WTC11 (cell line): ENCODE measurements at regions not wholly inside any gene's neighbourhood (a gene's known extent, or its start where the extent isn't known, plus 50 kb on each side); places are given as distances from the start of the nearest gene placed in this dataset.

Experiments used
- ATAC-seq: fragments of 200-7000 bp; cut with Tn5 transposase; 2 replicates; pipeline ENCODE4 v1.10.0; 2021; ENCODE audit warnings: mild to moderate bottlenecking, moderate library complexity
- CTCF ChIA-PET: fragments of 300-600 bp; sonication (Branson Sonifier 250); formaldehyde crosslinking; loops from one replicate; lab custom pipeline; 2021; ENCODE audit warnings: antibody characterized with exemption; lab: Charles Lee
- POLR2A ChIA-PET: fragments of 350-600 bp; sonication (Branson Sonifier 250); formaldehyde crosslinking; loops from one replicate; lab custom pipeline; 2021; ENCODE audit warnings: antibody characterized with exemption; lab: Charles Lee
- DNase-seq: peaks from one replicate; pipeline ENCODE4 v3.0.0; 2021; ENCODE audit warnings: low spot score
- H3K27ac Mint-ChIP-seq: 2 replicates; pipeline ENCODE4 v1.8.0; 2021; ENCODE audit warnings: mixed read lengths
- H3K27me3 Mint-ChIP-seq: 2 replicates; pipeline ENCODE4 v1.8.0; 2021; ENCODE audit warnings: low read depth, mild to moderate bottlenecking, moderate library complexity, mixed read lengths
- H3K36me3 Mint-ChIP-seq: 2 replicates; pipeline ENCODE4 v1.8.0; 2021; ENCODE audit warnings: mixed read lengths
- H3K4me1 Mint-ChIP-seq: 2 replicates; pipeline ENCODE4 v1.8.0; 2022; ENCODE audit warnings: mixed read lengths
- H3K4me3 Mint-ChIP-seq: 2 replicates; pipeline ENCODE4 v1.8.0; 2021; ENCODE audit warnings: mild to moderate bottlenecking, moderate library complexity, mixed read lengths
- H3K9me3 Mint-ChIP-seq: 2 replicates; pipeline ENCODE4 v1.8.0; 2021; ENCODE audit warnings: mixed read lengths
- ERG ChIP-seq: fragments of 250-450 bp; sonication (Bioruptor Pico); IDR thresholded peaks from 2 replicates; pipeline ENCODE4 v1.8.0; 2021; ENCODE audit warnings: mild to moderate bottlenecking
- FOXP1 ChIP-seq: sonication (generic); formaldehyde crosslinking; IDR thresholded peaks from 2 replicates; pipeline ENCODE4 v1.8.0; 2022; ENCODE audit warnings: missing genetic modification reagents, mild to moderate bottlenecking, moderate library complexity, borderline replicate concordance
- GTF2I ChIP-seq: fragments of 250-450 bp; sonication (Bioruptor Pico); conservative IDR thresholded peaks from 2 replicates; pipeline ENCODE4 v1.4.0; 2021; ENCODE audit warnings: mild to moderate bottlenecking
- HMGA2 ChIP-seq: fragments of 250-450 bp; sonication (Bioruptor Pico); IDR thresholded peaks from 2 replicates; pipeline ENCODE4 v1.4.0; 2021; ENCODE audit warnings: mild to moderate bottlenecking, moderate library complexity
- MAX ChIP-seq: sonication (generic); formaldehyde crosslinking; IDR thresholded peaks from 2 replicates; pipeline ENCODE4 v1.8.0; 2022; ENCODE audit warnings: mild to moderate bottlenecking, missing genetic modification reagents
- NR2C2 ChIP-seq: sonication (generic); formaldehyde crosslinking; IDR thresholded peaks from 2 replicates; pipeline ENCODE4 v1.8.0; 2022; ENCODE audit warnings: mild to moderate bottlenecking, missing genetic modification reagents
- TCF7 ChIP-seq: sonication (generic); formaldehyde crosslinking; IDR thresholded peaks from 2 replicates; pipeline ENCODE4 v1.8.0; 2022; ENCODE audit warnings: mild to moderate bottlenecking, low read depth, missing genetic modification reagents, moderate library complexity
- ZNF121 ChIP-seq: sonication (generic); formaldehyde crosslinking; IDR thresholded peaks from 2 replicates; pipeline ENCODE4 v1.8.0; 2023; ENCODE audit warnings: missing genetic modification reagents
- ZNF416 ChIP-seq: fragments of 250-450 bp; sonication (Bioruptor Pico); IDR thresholded peaks from 2 replicates; pipeline ENCODE4 v1.9.0; 2021; ENCODE audit warnings: mild to moderate bottlenecking, inconsistent platforms
- ZNF532 ChIP-seq: fragments of 250-450 bp; sonication (Bioruptor Pico); IDR thresholded peaks from 2 replicates; pipeline ENCODE4 v1.9.0; 2021; ENCODE audit warnings: mild to moderate bottlenecking, borderline replicate concordance
- TF ChIP-seq, protein P1 (sequence below): sonication (generic); formaldehyde crosslinking; IDR thresholded peaks from 2 replicates; pipeline ENCODE4 v1.8.1; 2022; ENCODE audit warnings: mild to moderate bottlenecking, missing genetic modification reagents, moderate library complexity, borderline replicate concordance
- TF ChIP-seq, protein P2 (sequence below): fragments of 250-450 bp; sonication (Bioruptor Pico); IDR thresholded peaks from 2 replicates; pipeline ENCODE4 v1.9.0; 2021; ENCODE audit warnings: mild to moderate bottlenecking
- TF ChIP-seq, protein P3 (sequence below): sonication (generic); formaldehyde crosslinking; IDR thresholded peaks from 2 replicates; pipeline ENCODE4 v1.8.0; 2023; ENCODE audit warnings: mild to moderate bottlenecking, missing genetic modification reagents
- TF ChIP-seq, protein P4 (sequence below): sonication (generic); formaldehyde crosslinking; IDR thresholded peaks from 2 replicates; pipeline ENCODE4 v1.8.0; 2023; ENCODE audit warnings: missing genetic modification reagents, mild to moderate bottlenecking, borderline replicate concordance

- no peak for TF ChIP-seq ZNF532
- TF ChIP-seq, protein P1, sequence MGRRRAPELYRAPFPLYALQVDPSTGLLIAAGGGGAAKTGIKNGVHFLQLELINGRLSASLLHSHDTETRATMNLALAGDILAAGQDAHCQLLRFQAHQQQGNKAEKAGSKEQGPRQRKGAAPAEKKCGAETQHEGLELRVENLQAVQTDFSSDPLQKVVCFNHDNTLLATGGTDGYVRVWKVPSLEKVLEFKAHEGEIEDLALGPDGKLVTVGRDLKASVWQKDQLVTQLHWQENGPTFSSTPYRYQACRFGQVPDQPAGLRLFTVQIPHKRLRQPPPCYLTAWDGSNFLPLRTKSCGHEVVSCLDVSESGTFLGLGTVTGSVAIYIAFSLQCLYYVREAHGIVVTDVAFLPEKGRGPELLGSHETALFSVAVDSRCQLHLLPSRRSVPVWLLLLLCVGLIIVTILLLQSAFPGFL, result no peak
- TF ChIP-seq, all 79 proteins: peak for 0
These were observed 136.2 kb downstream of the HMX1 start (continued) for GRCh38 chr4:8735236-8736089.

DNA sequence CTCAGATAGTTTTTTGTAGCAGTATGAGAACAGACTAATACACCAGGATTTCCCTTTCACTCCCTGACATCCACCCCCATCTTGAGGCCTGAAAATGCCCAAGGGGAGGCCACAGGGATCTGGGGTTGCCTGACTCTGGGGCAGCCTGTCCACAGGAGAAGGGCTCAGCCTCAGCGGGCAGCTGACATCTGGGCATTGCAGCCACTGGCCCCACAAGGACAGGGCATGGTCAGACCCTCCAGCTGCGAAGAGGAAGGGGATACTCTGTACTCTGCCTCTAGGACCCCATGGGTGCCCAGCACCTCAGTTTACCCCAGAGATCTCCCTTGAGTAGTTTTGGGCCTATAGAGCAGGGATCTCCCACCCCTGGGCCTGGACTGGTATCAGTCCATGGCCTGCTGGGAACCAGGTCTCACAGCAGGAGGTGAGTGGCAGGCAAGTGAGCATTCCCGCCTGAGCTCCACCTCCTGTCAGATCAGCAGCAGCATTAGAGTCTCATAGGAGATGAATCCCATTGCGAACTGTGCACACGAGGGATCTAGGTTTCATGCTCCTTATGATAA, 138.9 kb downstream of the HMX1 start:
- CTCF ChIA-PET, result interaction anchor here (1.2 kb wide), 1 partner anchor 125 kb away, joined by 4 read pairs; no protein-coding TSS in a partner anchor

More for the DNA sequence above, 138.9 kb downstream of the HMX1 start:
- DNase-seq (no peak), ATAC-seq (no peak)
- H3K36me3 Mint-ChIP-seq, result peaks cover 18% of the 10 kb centered on the region
- POLR2A ChIA-PET, result no interaction called here
- no peak overlapping the region for H3K27ac Mint-ChIP-seq
- H3K4me1 Mint-ChIP-seq, result no peaks in the 10 kb centered on the region
- no peak overlapping the region for H3K4me3 Mint-ChIP-seq
- peaks cover 30% of the 10 kb centered on the region for H3K9me3 Mint-ChIP-seq
- TF ChIP-seq TCF7 (CRISPR knock-in tag) (no peak), NR2C2 (CRISPR knock-in tag) (no peak), HMGA2 (no peak), ERG (CRISPR knock-in tag) (no peak), FOXP1 (no peak), ZNF121 (CRISPR knock-in tag) (no peak), MAX (CRISPR knock-in tag) (no peak), GTF2I (no peak), ZNF416 (no peak)
- TF ChIP-seq, protein P2, sequence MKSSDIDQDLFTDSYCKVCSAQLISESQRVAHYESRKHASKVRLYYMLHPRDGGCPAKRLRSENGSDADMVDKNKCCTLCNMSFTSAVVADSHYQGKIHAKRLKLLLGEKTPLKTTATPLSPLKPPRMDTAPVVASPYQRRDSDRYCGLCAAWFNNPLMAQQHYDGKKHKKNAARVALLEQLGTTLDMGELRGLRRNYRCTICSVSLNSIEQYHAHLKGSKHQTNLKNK (CRISPR knock-in tag), result no peak
- TF ChIP-seq, protein P3, sequence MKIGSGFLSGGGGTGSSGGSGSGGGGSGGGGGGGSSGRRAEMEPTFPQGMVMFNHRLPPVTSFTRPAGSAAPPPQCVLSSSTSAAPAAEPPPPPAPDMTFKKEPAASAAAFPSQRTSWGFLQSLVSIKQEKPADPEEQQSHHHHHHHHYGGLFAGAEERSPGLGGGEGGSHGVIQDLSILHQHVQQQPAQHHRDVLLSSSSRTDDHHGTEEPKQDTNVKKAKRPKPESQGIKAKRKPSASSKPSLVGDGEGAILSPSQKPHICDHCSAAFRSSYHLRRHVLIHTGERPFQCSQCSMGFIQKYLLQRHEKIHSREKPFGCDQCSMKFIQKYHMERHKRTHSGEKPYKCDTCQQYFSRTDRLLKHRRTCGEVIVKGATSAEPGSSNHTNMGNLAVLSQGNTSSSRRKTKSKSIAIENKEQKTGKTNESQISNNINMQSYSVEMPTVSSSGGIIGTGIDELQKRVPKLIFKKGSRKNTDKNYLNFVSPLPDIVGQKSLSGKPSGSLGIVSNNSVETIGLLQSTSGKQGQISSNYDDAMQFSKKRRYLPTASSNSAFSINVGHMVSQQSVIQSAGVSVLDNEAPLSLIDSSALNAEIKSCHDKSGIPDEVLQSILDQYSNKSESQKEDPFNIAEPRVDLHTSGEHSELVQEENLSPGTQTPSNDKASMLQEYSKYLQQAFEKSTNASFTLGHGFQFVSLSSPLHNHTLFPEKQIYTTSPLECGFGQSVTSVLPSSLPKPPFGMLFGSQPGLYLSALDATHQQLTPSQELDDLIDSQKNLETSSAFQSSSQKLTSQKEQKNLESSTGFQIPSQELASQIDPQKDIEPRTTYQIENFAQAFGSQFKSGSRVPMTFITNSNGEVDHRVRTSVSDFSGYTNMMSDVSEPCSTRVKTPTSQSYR (CRISPR knock-in tag), result no peak
- TF ChIP-seq, protein P4, sequence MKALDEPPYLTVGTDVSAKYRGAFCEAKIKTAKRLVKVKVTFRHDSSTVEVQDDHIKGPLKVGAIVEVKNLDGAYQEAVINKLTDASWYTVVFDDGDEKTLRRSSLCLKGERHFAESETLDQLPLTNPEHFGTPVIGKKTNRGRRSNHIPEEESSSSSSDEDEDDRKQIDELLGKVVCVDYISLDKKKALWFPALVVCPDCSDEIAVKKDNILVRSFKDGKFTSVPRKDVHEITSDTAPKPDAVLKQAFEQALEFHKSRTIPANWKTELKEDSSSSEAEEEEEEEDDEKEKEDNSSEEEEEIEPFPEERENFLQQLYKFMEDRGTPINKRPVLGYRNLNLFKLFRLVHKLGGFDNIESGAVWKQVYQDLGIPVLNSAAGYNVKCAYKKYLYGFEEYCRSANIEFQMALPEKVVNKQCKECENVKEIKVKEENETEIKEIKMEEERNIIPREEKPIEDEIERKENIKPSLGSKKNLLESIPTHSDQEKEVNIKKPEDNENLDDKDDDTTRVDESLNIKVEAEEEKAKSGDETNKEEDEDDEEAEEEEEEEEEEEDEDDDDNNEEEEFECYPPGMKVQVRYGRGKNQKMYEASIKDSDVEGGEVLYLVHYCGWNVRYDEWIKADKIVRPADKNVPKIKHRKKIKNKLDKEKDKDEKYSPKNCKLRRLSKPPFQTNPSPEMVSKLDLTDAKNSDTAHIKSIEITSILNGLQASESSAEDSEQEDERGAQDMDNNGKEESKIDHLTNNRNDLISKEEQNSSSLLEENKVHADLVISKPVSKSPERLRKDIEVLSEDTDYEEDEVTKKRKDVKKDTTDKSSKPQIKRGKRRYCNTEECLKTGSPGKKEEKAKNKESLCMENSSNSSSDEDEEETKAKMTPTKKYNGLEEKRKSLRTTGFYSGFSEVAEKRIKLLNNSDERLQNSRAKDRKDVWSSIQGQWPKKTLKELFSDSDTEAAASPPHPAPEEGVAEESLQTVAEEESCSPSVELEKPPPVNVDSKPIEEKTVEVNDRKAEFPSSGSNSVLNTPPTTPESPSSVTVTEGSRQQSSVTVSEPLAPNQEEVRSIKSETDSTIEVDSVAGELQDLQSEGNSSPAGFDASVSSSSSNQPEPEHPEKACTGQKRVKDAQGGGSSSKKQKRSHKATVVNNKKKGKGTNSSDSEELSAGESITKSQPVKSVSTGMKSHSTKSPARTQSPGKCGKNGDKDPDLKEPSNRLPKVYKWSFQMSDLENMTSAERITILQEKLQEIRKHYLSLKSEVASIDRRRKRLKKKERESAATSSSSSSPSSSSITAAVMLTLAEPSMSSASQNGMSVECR, result no peak
- TF ChIP-seq, all 79 proteins: peak for 0
- H3K27me3 Mint-ChIP-seq, result peaks cover 9% of the 10 kb centered on the region; the same call in 1 of the 2 replicates
